H9 (cell line): ENCODE measurements at regions not wholly inside any gene's neighbourhood (a gene's known extent, or its start where the extent isn't known, plus 50 kb on each side); places are given as distances from the start of the nearest gene placed in this dataset.

Source experiments
- DNase-seq: peaks from one replicate; pipeline ENCODE4 v3.0.0-alpha.2; 2017
- H2AFZ ChIP-seq: one replicate; pipeline ENCODE4 v1.6.1; 2013; ENCODE audit warnings: mild to moderate bottlenecking, low read length, control low read depth, moderate library complexity
- H2AK5ac ChIP-seq: 2 replicates; pipeline ENCODE4 v1.6.1; 2013; ENCODE audit warnings: low read length, control low read depth, mixed read lengths; ENCODE audit not compliant: insufficient read length
- H2BK120ac ChIP-seq: one replicate; pipeline ENCODE4 v1.6.1; 2013; ENCODE audit warnings: low read depth, mild to moderate bottlenecking, low read length, control low read depth, inconsistent platforms; ENCODE audit not compliant: poor library complexity, severe bottlenecking
- H2BK12ac ChIP-seq: 2 replicates; pipeline ENCODE4 v1.6.1; 2013; ENCODE audit warnings: low read length, control low read depth, mixed read lengths, low read depth; ENCODE audit not compliant: insufficient read length
- H2BK15ac ChIP-seq: 2 replicates; pipeline ENCODE4 v1.6.1; 2013; ENCODE audit warnings: low read depth, low read length, control low read depth
- H2BK20ac ChIP-seq: one replicate; pipeline ENCODE4 v1.6.1; 2013; ENCODE audit warnings: low read depth, mild to moderate bottlenecking, low read length, control low read depth, inconsistent platforms; ENCODE audit not compliant: poor library complexity, severe bottlenecking
- H2BK5ac ChIP-seq: 2 replicates; pipeline ENCODE4 v1.6.1; 2013; ENCODE audit warnings: low read length, control low read depth, mixed read lengths; ENCODE audit not compliant: insufficient read length
- H3K14ac ChIP-seq: 2 replicates; pipeline ENCODE4 v1.6.1; 2013; ENCODE audit warnings: low read length, control low read depth; ENCODE audit not compliant: insufficient read depth
- H3K18ac ChIP-seq: 2 replicates; pipeline ENCODE4 v1.6.1; 2013; ENCODE audit warnings: low read depth, mild to moderate bottlenecking, mixed read lengths, low read length, control low read depth; ENCODE audit not compliant: insufficient read length
- H3K23ac ChIP-seq: 2 replicates; pipeline ENCODE4 v1.6.1; 2013; ENCODE audit warnings: low read length, control low read depth, mixed read lengths, low read depth; ENCODE audit not compliant: insufficient read length
- H3K23me2 ChIP-seq: 2 replicates; pipeline ENCODE4 v1.6.1; 2013; ENCODE audit warnings: low read depth, mild to moderate bottlenecking, mixed read lengths, low read length, control low read depth; ENCODE audit not compliant: insufficient read length, poor library complexity, severe bottlenecking
- H3K27ac ChIP-seq: 2 replicates; pipeline ENCODE4 v1.5.1; 2013; ENCODE audit warnings: low read length, control low read depth, mixed read lengths, low read depth; ENCODE audit not compliant: insufficient read length
- H3K27me3 ChIP-seq: 2 replicates; pipeline ENCODE4 v1.6.1; 2013; ENCODE audit warnings: low read length, control low read depth, inconsistent platforms; ENCODE audit not compliant: insufficient read depth
- H3K4ac ChIP-seq: 2 replicates; pipeline ENCODE4 v1.6.1; 2013; ENCODE audit warnings: low read depth, mild to moderate bottlenecking, control low read depth, inconsistent platforms, low read length, moderate library complexity
- H3K4me1 ChIP-seq: 2 replicates; pipeline ENCODE4 v1.6.1; 2013; ENCODE audit warnings: low read length, control low read depth, inconsistent platforms; ENCODE audit not compliant: insufficient read depth
- H3K4me2 ChIP-seq: 2 replicates; pipeline ENCODE4 v1.6.1; 2013; ENCODE audit warnings: low read length, control low read depth, mixed read lengths; ENCODE audit not compliant: insufficient read length, insufficient read depth
- H3K56ac ChIP-seq: 2 replicates; pipeline ENCODE4 v1.6.1; 2013; ENCODE audit warnings: low read depth, mild to moderate bottlenecking, mixed read lengths, low read length, control low read depth; ENCODE audit not compliant: insufficient read length
- H3K79me1 ChIP-seq: 2 replicates; pipeline ENCODE4 v1.6.1; 2013; ENCODE audit warnings: low read depth, mild to moderate bottlenecking, moderate library complexity, low read length, control low read depth, inconsistent platforms; ENCODE audit not compliant: insufficient read depth, poor library complexity, severe bottlenecking
- H3K79me2 ChIP-seq: 2 replicates; pipeline ENCODE4 v1.6.1; 2013; ENCODE audit warnings: low read length, control low read depth, inconsistent platforms; ENCODE audit not compliant: insufficient read depth
- H3K9ac ChIP-seq: 2 replicates; pipeline ENCODE4 v1.6.1; 2013; ENCODE audit warnings: low read length, control low read depth, mixed read lengths; ENCODE audit not compliant: insufficient read length; ENCODE audit errors: extremely low read depth
- H3K9me3 ChIP-seq: one replicate; pipeline ENCODE4 v1.6.1; 2013; ENCODE audit warnings: low read depth, low read length, inconsistent platforms; ENCODE audit not compliant: control insufficient read depth
- H3T11ph ChIP-seq: one replicate; pipeline ENCODE4 v1.6.1; 2013; ENCODE audit warnings: mild to moderate bottlenecking, low read length, control low read depth, inconsistent platforms
- H4K20me1 ChIP-seq: one replicate; pipeline ENCODE4 v1.6.1; 2013; ENCODE audit not compliant: control insufficient read depth, insufficient read length, insufficient read depth
- H4K5ac ChIP-seq: 2 replicates; pipeline ENCODE4 v1.6.1; 2013; ENCODE audit warnings: low read depth, mild to moderate bottlenecking, mixed read lengths, low read length, control low read depth; ENCODE audit not compliant: insufficient read length
- H4K8ac ChIP-seq: replicated peaks from 2 replicates; pipeline ENCODE4 v1.6.1; 2013; ENCODE audit warnings: low read length, control low read depth, mixed read lengths, low read depth; ENCODE audit not compliant: insufficient read length
- H4K91ac ChIP-seq: 2 replicates; pipeline ENCODE4 v1.6.1; 2013; ENCODE audit warnings: low read depth, mild to moderate bottlenecking, moderate library complexity, mixed read lengths, low read length, control low read depth; ENCODE audit not compliant: insufficient read length
- H3K27ac Mint-ChIP-seq, 3 experiments: 2 replicates in 2 of 3; 3 replicates in 1 of 3; pipeline ENCODE4 v1.8.0; 2020 to 2021; ENCODE audit warnings: mixed read lengths in 3 of 3, mild to moderate bottlenecking in 1 of 3, moderate library complexity in 1 of 3
- H3K27me3 Mint-ChIP-seq: 2 replicates; pipeline ENCODE4 v1.8.0; 2021; ENCODE audit warnings: low read depth, mild to moderate bottlenecking, moderate library complexity, mixed read lengths
- H3K36me3 Mint-ChIP-seq, 3 experiments: 2 replicates in 2 of 3; 3 replicates in 1 of 3; pipeline ENCODE4 v1.8.0; 2020 to 2021; ENCODE audit warnings: low read depth in 3 of 3, mixed read lengths in 3 of 3; ENCODE audit not compliant: insufficient read depth in 1 of 3
- H3K4me1 Mint-ChIP-seq, 2 experiments: 2 replicates each; pipeline ENCODE4 v1.8.0; 2020; ENCODE audit warnings: mixed read lengths in 2 of 2
- H3K4me3 Mint-ChIP-seq, 2 experiments: 2 replicates in 1 of 2; 3 replicates in 1 of 2; pipeline ENCODE4 v1.8.0; 2020 to 2021; ENCODE audit warnings: mild to moderate bottlenecking in 2 of 2, mixed read lengths in 2 of 2, moderate library complexity in 1 of 2
- H3K9me3 Mint-ChIP-seq, 2 experiments: 2 replicates in 1 of 2; 3 replicates in 1 of 2; pipeline ENCODE4 v1.8.0; 2020; ENCODE audit warnings: mild to moderate bottlenecking in 2 of 2, mixed read lengths in 2 of 2, moderate library complexity in 1 of 2
- WGBS: extraction: QIAGEN DNeasy Blood & Tissue Kit; methylation state at CpG from one replicate; pipeline ENCODE4 v1.1.7; 2013; ENCODE audit warnings: missing lambda C conversion rate, low lambda C conversion rate, mixed read lengths; ENCODE audit not compliant: insufficient read length; ENCODE audit errors: extremely low coverage; 5-methylcytosine and 5-hydroxymethylcytosine counted together
- TF ChIP-seq, protein P1 (sequence below): fragments of 200-600 bp; sonication (generic); conservative IDR thresholded peaks from 3 replicates; pipeline ENCODE4 v1.8.0; 2021; ENCODE audit warnings: antibody characterized with exemption, mild to moderate bottlenecking

DNA sequence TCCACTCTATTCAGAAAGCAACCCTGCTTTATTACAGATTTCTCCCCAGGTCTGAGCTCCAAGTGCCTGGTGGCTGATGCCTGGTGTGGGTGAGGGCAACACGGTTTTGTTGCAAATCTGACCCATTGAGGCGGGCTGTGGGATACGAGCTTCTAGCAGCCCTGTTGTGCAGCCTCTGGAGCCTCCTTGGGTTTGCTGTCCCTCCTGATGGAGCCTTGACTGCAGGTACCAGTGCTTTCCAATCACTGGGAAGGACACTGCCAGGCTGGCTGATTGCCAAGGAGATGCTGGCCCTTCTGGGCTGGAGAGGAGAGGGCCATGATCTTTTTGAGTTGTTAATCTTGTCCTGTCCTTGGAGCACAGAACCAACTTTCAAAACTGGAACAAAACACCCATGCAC, 151.0 kb upstream of the RGMA start:
- no peak overlapping the region for H4K5ac ChIP-seq
- H3K4me1 Mint-ChIP-seq = peaks cover 33 to 42% of the 10 kb centered on the region in 2 experiments

More for the DNA sequence above, 151.0 kb upstream of the RGMA start:
- H3K4me2 ChIP-seq = no peak overlapping the region
- no peak overlapping the region for H4K8ac ChIP-seq
- H3K9me3 ChIP-seq = no peaks in the 10 kb centered on the region
- no peak overlapping the region for H3K4ac ChIP-seq
- H3K23me2 ChIP-seq = no peaks in the 10 kb centered on the region
- no peak overlapping the region for H2AFZ ChIP-seq
- H3K14ac ChIP-seq = no peak overlapping the region; the same call in 1 of the 2 replicates
- no peak overlapping the region for H3K27ac ChIP-seq
- no peak overlapping the region for H4K91ac ChIP-seq
- H2BK5ac ChIP-seq = no peak overlapping the region
- H3K23ac ChIP-seq = no peak overlapping the region
- H3K18ac ChIP-seq = no peak overlapping the region
- H4K20me1 ChIP-seq = no peaks in the 10 kb centered on the region
- H2BK20ac ChIP-seq = no peak overlapping the region
- peaks cover 5% of the 10 kb centered on the region; the same call in 1 of the 2 replicates for H3K4me1 ChIP-seq
- Mint-ChIP-seq H3K9me3 (peaks cover 3 to 10% of the 10 kb centered on the region in 2 experiments; a peak in 2 of 5 replicates), H3K27ac (no peak overlapping the region), H3K27me3 (peaks cover 61% of the 10 kb centered on the region), H3K4me3 (no peak overlapping the region), H3K36me3 (no peaks in the 10 kb centered on the region; a peak in 1 of 7 replicates)
- no peak overlapping the region for H3K9ac ChIP-seq
- no peak overlapping the region for H2BK15ac ChIP-seq
- no peak overlapping the region for H2AK5ac ChIP-seq
- no peak overlapping the region for H3K56ac ChIP-seq
- H2BK120ac ChIP-seq = no peak overlapping the region
- no CpG with 5 or more reads among the region's 3 CpGs for WGBS
- no peak for DNase-seq
- no peaks in the 10 kb centered on the region; the same call in 1 of the 2 replicates for H3K27me3 ChIP-seq
- no peak overlapping the region for H3T11ph ChIP-seq
- H3K79me1 ChIP-seq = no peaks in the 10 kb centered on the region
- no peak overlapping the region for H2BK12ac ChIP-seq
- no peaks in the 10 kb centered on the region for H3K79me2 ChIP-seq
- TF ChIP-seq, protein P1, sequence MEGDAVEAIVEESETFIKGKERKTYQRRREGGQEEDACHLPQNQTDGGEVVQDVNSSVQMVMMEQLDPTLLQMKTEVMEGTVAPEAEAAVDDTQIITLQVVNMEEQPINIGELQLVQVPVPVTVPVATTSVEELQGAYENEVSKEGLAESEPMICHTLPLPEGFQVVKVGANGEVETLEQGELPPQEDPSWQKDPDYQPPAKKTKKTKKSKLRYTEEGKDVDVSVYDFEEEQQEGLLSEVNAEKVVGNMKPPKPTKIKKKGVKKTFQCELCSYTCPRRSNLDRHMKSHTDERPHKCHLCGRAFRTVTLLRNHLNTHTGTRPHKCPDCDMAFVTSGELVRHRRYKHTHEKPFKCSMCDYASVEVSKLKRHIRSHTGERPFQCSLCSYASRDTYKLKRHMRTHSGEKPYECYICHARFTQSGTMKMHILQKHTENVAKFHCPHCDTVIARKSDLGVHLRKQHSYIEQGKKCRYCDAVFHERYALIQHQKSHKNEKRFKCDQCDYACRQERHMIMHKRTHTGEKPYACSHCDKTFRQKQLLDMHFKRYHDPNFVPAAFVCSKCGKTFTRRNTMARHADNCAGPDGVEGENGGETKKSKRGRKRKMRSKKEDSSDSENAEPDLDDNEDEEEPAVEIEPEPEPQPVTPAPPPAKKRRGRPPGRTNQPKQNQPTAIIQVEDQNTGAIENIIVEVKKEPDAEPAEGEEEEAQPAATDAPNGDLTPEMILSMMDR = no peak
